ENCODE measurements at regions not wholly inside any gene's neighbourhood (a gene's known extent, or its start where the extent isn't known, plus 50 kb on each side); places are given as distances from the start of the nearest gene placed in this dataset.

GRCh38 chr2:120401275-120402066 is 55.5 kb downstream of the INHBB start:
- DNase-seq = no peak

GRCh38 chr2:120402067-120402433 is 56.1 kb downstream of the INHBB start:
- DNase-seq = no peak

- no peak for DNase-seq
Observed at GRCh38 chr2:120402508-120402907, 56.6 kb downstream of the INHBB start.

GRCh38 chr2:120403261-120403660 is 57.3 kb downstream of the INHBB start:
- no peak for DNase-seq

- no peak for DNase-seq
Observed at GRCh38 chr2:120403676-120404075, 57.7 kb downstream of the INHBB start.

GRCh38 chr2:120404274-120404673 is 58.3 kb downstream of the INHBB start:
- DNase-seq = no peak

GRCh38 chr2:120404941-120405758 is 59.2 kb downstream of the INHBB start:
- no peak for DNase-seq

GRCh38 chr2:120405759-120406099 is 59.8 kb downstream of the INHBB start:
- DNase-seq = no peak

GRCh38 chr2:120406566-120406965 is 60.6 kb downstream of the INHBB start:
- no peak for DNase-seq

- no peak for DNase-seq
Observed at GRCh38 chr2:120410487-120410886, 64.6 kb downstream of the INHBB start.

- no peak for DNase-seq
Observed at GRCh38 chr2:120415060-120415459, 69.1 kb downstream of the INHBB start.

GRCh38 chr2:120415728-120416509 is 70.0 kb downstream of the INHBB start:
- no peak for DNase-seq

GRCh38 chr2:120418174-120418787 is 72.3 kb downstream of the INHBB start:
- no peak for DNase-seq

- no peak for DNase-seq
Observed at GRCh38 chr2:120419073-120419472, 73.1 kb downstream of the INHBB start.

- DNase-seq = no peak
Observed at GRCh38 chr2:120419955-120420354, 74.0 kb downstream of the INHBB start.

GRCh38 chr2:120421126-120421829 is 75.3 kb downstream of the INHBB start:
- DNase-seq = no peak

GRCh38 chr2:120421830-120422175 is 75.9 kb downstream of the INHBB start:
- DNase-seq = no peak

- DNase-seq = no peak
Observed at GRCh38 chr2:120422465-120423160, 76.7 kb downstream of the INHBB start.

- no peak for DNase-seq
Observed at GRCh38 chr2:120423167-120423943, 77.4 kb downstream of the INHBB start.

- DNase-seq = no peak
Observed at GRCh38 chr2:120424274-120424796, 78.4 kb downstream of the INHBB start.

GRCh38 chr2:120425014-120425413 is 79.1 kb downstream of the INHBB start:
- no peak for DNase-seq

Measured in activated naive CD4-positive, alpha-beta T cell (primary cell).